C4-2B (cell line): ENCODE measurements at regions not wholly inside any gene's neighbourhood (a gene's known extent, or its start where the extent isn't known, plus 50 kb on each side); places are given as distances from the start of the nearest gene placed in this dataset.

ENCODE experiments used
- H3K27ac ChIP-seq: fragments of 450-650 bp; 2 replicates; pipeline ENCODE4 v1.5.1; 2017
- CTCF ChIP-seq: fragments of 450-650 bp; conservative IDR thresholded peaks from 2 replicates; pipeline ENCODE4 v1.5.1; 2017; ENCODE audit warnings: mild to moderate bottlenecking
- ZFX ChIP-seq: fragments of 450-650 bp; IDR thresholded peaks from 2 replicates; pipeline ENCODE4 v1.6.1; 2017

DNA sequence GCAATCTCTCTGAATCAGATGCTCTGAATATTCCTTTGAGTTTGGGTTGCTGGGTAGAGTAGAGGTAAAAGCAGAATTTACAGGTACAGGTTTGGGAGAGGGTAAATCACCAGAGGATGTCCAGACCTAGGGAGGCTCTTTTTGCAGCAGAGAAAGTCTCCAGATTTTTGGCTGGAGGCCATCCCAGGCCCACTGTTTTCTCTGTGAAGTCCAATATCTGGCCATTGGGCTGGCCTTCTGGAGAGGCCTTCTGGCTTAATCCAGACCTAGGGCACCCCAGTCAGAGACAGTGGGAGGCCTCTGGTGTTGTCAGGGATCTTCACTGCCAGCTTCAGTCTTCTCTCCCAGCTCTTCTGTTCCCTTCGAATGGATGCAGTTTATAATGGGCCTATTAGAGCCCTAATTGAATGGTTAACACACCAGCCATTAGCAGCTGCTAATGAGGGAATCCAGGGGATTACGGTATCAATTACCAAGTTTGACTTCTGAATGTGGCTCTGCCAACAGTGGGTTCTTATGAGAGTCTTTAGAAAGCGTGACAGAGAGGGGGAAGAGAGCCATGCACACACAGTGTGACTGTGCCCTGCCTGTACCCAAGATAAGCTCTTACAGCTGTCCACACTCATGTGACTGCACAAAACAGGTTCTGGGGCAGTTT, 183.1 kb downstream of the EMP1 start:
- TF ChIP-seq ZFX (no peak), CTCF (no peak)
- no peak overlapping the region for H3K27ac ChIP-seq

- no peak for TF ChIP-seq ZFX
- no peak for TF ChIP-seq CTCF
- H3K27ac ChIP-seq = peak overlapping the region; percentile 66; the same call in 1 of the 2 replicates
Measured at GRCh38 chr12:13377698-13378097, 181.2 kb downstream of the EMP1 start.

DNA sequence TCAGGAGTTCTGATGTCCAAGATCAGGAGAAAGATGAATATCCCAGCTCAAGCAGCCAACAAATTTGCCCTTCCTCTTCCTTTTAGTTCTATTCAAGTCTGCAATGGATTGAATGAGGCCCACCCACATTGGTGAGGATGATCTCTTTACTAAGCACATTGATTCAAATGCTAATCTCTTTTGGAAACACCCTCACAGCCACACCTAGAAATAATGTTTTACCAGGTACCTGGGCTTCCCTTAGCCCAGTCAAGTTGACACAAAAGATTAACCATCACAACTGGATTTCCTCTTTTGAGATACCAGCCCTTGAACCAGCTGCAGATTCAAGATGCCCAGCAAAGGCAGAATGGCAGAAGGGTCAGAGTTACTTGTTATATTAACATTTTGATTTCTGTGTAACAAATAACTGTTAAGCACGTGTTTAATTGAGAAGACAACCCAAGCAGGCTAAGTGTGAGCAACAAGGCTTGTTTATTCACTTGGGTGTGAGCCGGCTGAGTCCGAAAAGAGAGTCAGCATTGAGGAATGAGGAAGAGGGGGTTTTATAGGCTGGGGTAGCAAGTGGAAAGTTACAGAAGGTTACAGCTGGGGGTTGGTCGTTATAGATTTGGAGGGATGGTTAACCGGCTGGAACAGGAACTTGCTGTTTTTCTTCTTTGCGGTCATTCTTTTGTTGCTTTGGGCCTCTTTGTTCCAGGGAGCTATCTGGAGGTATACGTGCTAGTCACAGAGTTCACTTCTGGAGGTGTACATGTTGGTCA, 180.3 kb downstream of the EMP1 start:
- H3K27ac ChIP-seq = peak overlapping the region; percentile 66; the same call in 1 of the 2 replicates
- TF ChIP-seq CTCF (no peak), ZFX (no peak)

DNA sequence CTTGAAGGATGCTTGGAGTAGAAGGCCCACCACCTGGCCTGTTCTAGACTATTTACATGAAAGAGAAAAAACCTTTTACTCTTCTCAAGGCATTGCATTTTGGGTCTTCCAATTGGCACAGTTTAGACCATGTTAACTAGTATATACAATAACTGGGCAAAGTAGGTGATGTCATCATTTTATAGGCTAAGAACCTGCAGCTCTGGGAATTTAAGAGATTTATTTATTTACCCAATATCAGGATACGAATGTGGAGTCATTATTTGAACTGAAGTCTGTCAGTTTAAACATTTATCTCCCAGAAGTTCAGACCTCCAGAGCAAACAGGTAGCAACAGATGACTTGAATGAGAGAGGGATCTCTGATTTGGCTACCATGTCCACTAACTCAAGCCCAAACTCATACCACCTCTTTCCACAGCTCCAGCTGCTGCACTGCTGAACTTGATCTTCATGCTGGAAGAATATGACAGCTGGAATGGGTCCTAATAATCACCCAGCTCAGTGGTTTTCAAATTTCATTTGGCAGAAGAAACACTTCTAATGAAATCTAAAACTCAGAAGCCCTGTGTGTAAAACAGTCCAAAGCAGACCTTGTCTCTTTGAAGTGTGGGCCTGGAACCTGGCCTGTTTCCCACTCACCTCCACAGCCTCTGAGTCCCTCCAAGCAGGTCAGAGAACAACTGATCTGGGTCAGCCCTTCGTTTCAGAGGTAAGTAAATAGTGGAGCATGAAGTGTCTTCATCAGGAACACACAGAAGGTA, 179.2 kb downstream of the EMP1 start:
- H3K27ac ChIP-seq = peak overlapping the region; percentile 66
- TF ChIP-seq ZFX (no peak), CTCF (no peak)

- TF ChIP-seq ZFX (no peak), CTCF (no peak)
- H3K27ac ChIP-seq = peak overlapping the region; percentile 66
Measured at GRCh38 chr12:13374793-13375192, 178.3 kb downstream of the EMP1 start.

- H3K27ac ChIP-seq = no peak overlapping the region
- no peak for TF ChIP-seq CTCF
- TF ChIP-seq ZFX = no peak
Measured at GRCh38 chr12:13373803-13374202, 177.3 kb downstream of the EMP1 start.

DNA sequence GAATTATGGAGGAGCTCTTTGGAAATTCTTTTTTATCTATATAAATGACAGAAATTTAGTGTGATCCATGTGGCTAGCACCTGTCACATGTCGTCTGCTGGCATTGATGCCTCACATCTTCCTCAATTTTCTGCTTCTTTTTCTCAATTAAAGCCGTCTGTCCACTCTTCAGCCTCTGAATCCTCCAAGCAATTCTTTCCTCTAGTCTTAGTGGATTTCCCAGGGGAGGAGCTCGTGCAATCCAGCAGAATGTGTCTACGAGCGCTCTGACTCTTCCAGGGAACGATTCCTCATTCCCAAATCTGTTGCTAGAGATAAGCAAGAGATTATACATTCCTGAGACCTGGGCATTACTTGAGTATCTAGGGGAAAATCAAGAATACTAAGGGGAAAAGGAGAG, 176.6 kb downstream of the EMP1 start:
- no peak for TF ChIP-seq ZFX
- no peak for TF ChIP-seq CTCF
- no peak overlapping the region for H3K27ac ChIP-seq
